GM12875 (cell line): ENCODE measurements at regions not wholly inside any gene's neighbourhood (a gene's known extent, or its start where the extent isn't known, plus 50 kb on each side); places are given as distances from the start of the nearest gene placed in this dataset.

Experiments used
- H3K4me3 ChIP-seq: one replicate; pipeline ENCODE4 v1.5.1; 2011; ENCODE audit warnings: low read depth, low read length, control low read depth
- CTCF ChIP-seq: IDR thresholded peaks from 2 replicates; pipeline ENCODE4 v1.5.1; 2011; ENCODE audit warnings: low read depth, mild to moderate bottlenecking, control low read depth, inconsistent platforms, low read length, moderate library complexity, borderline replicate concordance; ENCODE audit not compliant: insufficient read depth

- no peak overlapping the region for H3K4me3 ChIP-seq
- TF ChIP-seq CTCF: no peak
Observed at GRCh38 chr1:103256490-103256889, 148.2 kb upstream of the COL11A1 start.

- no peak overlapping the region for H3K4me3 ChIP-seq
- TF ChIP-seq CTCF: no peak
Observed at GRCh38 chr1:103254691-103255090, 146.4 kb upstream of the COL11A1 start.

- no peak overlapping the region for H3K4me3 ChIP-seq
- no peak for TF ChIP-seq CTCF
Observed at GRCh38 chr1:103250441-103250861, 142.1 kb upstream of the COL11A1 start.

DNA sequence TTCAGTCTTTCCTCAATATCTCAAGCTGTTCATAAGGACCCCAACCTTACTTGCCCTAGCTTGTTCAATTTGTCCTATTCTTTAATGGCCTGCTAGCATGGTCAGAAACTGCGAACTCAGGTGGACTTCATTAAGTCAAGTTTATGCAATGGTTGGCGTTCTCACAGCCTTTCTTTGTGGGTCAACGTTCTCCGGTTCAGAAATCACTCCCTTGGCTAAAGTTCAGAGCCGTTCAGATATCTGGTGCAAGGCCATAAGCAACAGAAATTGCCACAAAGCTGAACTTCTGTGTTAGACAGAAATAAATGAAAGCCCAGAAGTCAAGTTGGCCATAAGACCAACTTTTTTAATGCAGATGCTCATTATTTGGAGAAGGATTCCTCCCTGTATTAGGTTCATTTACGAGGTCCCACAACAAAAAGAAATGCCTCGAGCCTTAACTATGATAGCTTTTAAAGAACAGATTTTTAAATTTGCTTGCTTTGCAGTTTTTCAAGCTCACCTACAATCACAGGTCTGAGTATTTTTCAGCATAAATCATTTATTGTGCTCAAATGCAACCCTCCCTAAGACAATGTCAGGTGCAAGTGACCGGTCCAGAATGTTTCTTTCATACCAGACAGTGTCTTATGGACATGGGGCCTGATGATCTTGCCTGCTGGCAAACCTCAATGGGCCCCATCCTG lies 140.2 kb upstream of the COL11A1 start:
- TF ChIP-seq CTCF: no peak
- no peak overlapping the region for H3K4me3 ChIP-seq

DNA sequence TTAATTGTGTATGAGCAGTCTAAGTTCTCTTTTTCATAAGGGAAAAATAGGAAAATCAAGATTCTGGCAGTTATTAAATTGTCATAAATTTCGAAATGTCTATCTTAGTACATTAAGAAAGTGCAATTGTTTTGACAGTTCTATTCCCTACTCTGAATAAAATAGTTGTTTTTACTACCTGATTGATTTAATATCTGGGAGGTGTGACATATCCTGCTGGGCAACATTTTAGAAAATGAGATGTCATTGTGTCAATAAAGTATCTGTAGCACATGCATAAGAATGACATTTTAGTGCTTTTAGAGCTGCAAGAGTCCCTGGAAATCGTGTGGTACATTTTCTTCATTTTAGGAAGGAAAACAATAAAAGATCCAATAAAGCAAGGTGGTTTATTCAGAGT lies 139.2 kb upstream of the COL11A1 start:
- no peak for TF ChIP-seq CTCF
- H3K4me3 ChIP-seq: no peak overlapping the region

DNA sequence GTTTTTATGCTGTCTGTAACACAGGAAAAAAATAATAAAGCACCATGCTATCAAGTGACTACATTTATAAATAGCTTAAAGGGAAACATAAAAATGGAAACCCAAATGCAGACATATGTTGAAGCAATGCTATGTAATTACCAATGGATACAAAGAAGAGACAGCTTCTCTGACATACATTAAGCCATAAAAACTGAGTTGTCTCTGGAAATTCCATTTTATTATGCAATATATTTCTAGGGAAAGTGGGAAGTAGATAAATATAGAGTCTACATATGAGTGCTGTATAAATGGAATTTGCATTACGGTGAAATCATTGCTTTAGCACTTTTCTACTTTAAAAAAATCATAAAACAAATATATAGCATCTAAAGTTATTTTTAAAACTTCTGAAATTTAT lies 135.2 kb upstream of the COL11A1 start:
- no peak overlapping the region for H3K4me3 ChIP-seq
- TF ChIP-seq CTCF: no peak

GRCh38 chr1:103239034-103239433 lies 130.7 kb upstream of the COL11A1 start:
- H3K4me3 ChIP-seq: no peak overlapping the region
- no peak for TF ChIP-seq CTCF
